ENCODE measurements at regions not wholly inside any gene's neighbourhood (a gene's known extent, or its start where the extent isn't known, plus 50 kb on each side); places are given as distances from the start of the nearest gene placed in this dataset.

- no peak for DNase-seq
Measured at GRCh38 chr12:125272383-125272933, 207.2 kb downstream of the AACS start.

- no peak for DNase-seq
Measured at GRCh38 chr12:125276567-125276966, 211.3 kb downstream of the AACS start.

- no peak for DNase-seq
Measured at GRCh38 chr12:125280482-125281377, 215.5 kb downstream of the AACS start.

- no peak for DNase-seq
Measured at GRCh38 chr12:125282921-125283320, 217.7 kb downstream of the AACS start.

GRCh38 chr12:125283521-125283920 is 218.3 kb downstream of the AACS start:
- DNase-seq: no peak

GRCh38 chr12:125284087-125284486 is 218.9 kb downstream of the AACS start:
- no peak for DNase-seq

- DNase-seq: no peak
Measured at GRCh38 chr12:125284945-125285685, 219.9 kb downstream of the AACS start.

- DNase-seq: no peak
Measured at GRCh38 chr12:125286005-125286727, 220.9 kb downstream of the AACS start.

GRCh38 chr12:125287155-125287847 is 222.1 kb downstream of the AACS start:
- DNase-seq: no peak

- no peak for DNase-seq
Measured at GRCh38 chr12:125288931-125289928, 224.0 kb downstream of the AACS start.

GRCh38 chr12:125289970-125290369 is 224.7 kb downstream of the AACS start:
- DNase-seq: no peak

GRCh38 chr12:125292700-125293099 is 227.5 kb downstream of the AACS start:
- DNase-seq: no peak

GRCh38 chr12:125295550-125295949 is 230.3 kb downstream of the AACS start:
- DNase-seq: no peak

- DNase-seq: no peak
Measured at GRCh38 chr12:125296701-125297100, 231.5 kb downstream of the AACS start.

- no peak for DNase-seq
Measured at GRCh38 chr12:125299840-125300239, 234.6 kb downstream of the AACS start.

- no peak for DNase-seq
Measured at GRCh38 chr12:125300249-125300648, 235.0 kb downstream of the AACS start.

- no peak for DNase-seq
Measured at GRCh38 chr12:125303337-125303736, 238.1 kb downstream of the AACS start.

- DNase-seq: no peak
Measured at GRCh38 chr12:125304029-125304428, 238.8 kb downstream of the AACS start.

- no peak for DNase-seq
Measured at GRCh38 chr12:125305231-125305630, 240.0 kb downstream of the AACS start.

- no peak for DNase-seq
Measured at GRCh38 chr12:125310461-125310860, 245.2 kb downstream of the AACS start.

GRCh38 chr12:125311050-125311449 is 245.8 kb downstream of the AACS start:
- DNase-seq: no peak
